H1 (cell line): ENCODE measurements at regions not wholly inside any gene's neighbourhood (a gene's known extent, or its start where the extent isn't known, plus 50 kb on each side); places are given as distances from the start of the nearest gene placed in this dataset.

Experiments used
- CHD7 ChIP-seq: fragments of 300-600 bp; sonication (generic); IDR thresholded peaks from 2 replicates; pipeline ENCODE4 v1.7.1; 2012; ENCODE audit warnings: low read length, moderate library complexity, mild to moderate bottlenecking, inconsistent platforms; ENCODE audit not compliant: insufficient replicate concordance

- TF ChIP-seq CHD7: no peak
These were observed 254.5 kb upstream of the CAND1 start (continued) for GRCh38 chr12:67014642-67015041.
